Naive thymus-derived CD4-positive, alpha-beta T cell (primary cell): ENCODE measurements at regions not wholly inside any gene's neighbourhood (a gene's known extent, or its start where the extent isn't known, plus 50 kb on each side); places are given as distances from the start of the nearest gene placed in this dataset.

Source experiments
- ATAC-seq: fragments of 150-1000 bp; cut with Tn5 transposase; 2 replicates; pipeline ENCODE4 v1.10.0; 2021; ENCODE audit warnings: mild to moderate bottlenecking, moderate library complexity
- CTCF ChIA-PET: fragments of 350-600 bp; sonication (Branson Sonifier 250); formaldehyde crosslinking; loops from one replicate; lab custom pipeline; 2021; ENCODE audit warnings: antibody characterized with exemption; lab: Charles Lee
- POLR2A ChIA-PET: fragments of 350-600 bp; sonication (Branson Sonifier 250); formaldehyde crosslinking; loops from one replicate; lab custom pipeline; 2021; ENCODE audit warnings: antibody characterized with exemption, inconsistent platforms; lab: Charles Lee
- DNase-seq, 9 donors: peaks; one replicate each; pipeline versions ENCODE4 v3.0.0 to v3.0.0-alpha.2; 2020 to 2022; ENCODE audit warnings: mixed read lengths in 1 of 9
- H3K27ac ChIP-seq: one replicate; pipeline ENCODE4 v1.7.0; 2013; ENCODE audit warnings: mild to moderate bottlenecking, low read depth, low read length, moderate library complexity
- H3K27me3 ChIP-seq, 2 donors: one replicate each; pipeline ENCODE4 v1.7.0; 2013; ENCODE audit warnings: low read length in 2 of 2, mild to moderate bottlenecking in 2 of 2, moderate library complexity in 2 of 2; ENCODE audit not compliant: control insufficient read depth in 2 of 2, insufficient read depth in 2 of 2
- H3K36me3 ChIP-seq, 3 experiments: 1 replicate in 2 of 3; 2 replicates in 1 of 3; pipeline ENCODE4 v1.7.0; 2013; ENCODE audit warnings: low read length in 3 of 3, mild to moderate bottlenecking in 3 of 3, moderate library complexity in 1 of 3; ENCODE audit not compliant: insufficient read depth in 3 of 3, control insufficient read depth in 2 of 3
- H3K4me1 ChIP-seq, 2 donors: one replicate each; pipeline ENCODE4 v1.7.0; 2013; ENCODE audit warnings: low read length in 2 of 2, mild to moderate bottlenecking in 2 of 2, moderate library complexity in 1 of 2; ENCODE audit not compliant: control insufficient read depth in 2 of 2, insufficient read depth in 2 of 2
- H3K4me3 ChIP-seq: 2 replicates; pipeline ENCODE4 v1.7.0; 2013; ENCODE audit warnings: mild to moderate bottlenecking, low read length
- H3K9me3 ChIP-seq, 3 experiments: 1 replicate in 2 of 3; 2 replicates in 1 of 3; pipeline ENCODE4 v1.7.0; 2013; ENCODE audit warnings: low read length in 3 of 3; ENCODE audit not compliant: control insufficient read depth in 2 of 3
- H3K27ac Mint-ChIP-seq, 9 donors: one replicate each; pipeline ENCODE4 v1.8.0; 2020 to 2022; ENCODE audit warnings: mixed read lengths in 9 of 9, mild to moderate bottlenecking in 8 of 9, moderate library complexity in 5 of 9, inconsistent platforms in 2 of 9
- H3K27me3 Mint-ChIP-seq, 5 donors: one replicate each; pipeline ENCODE4 v1.8.0; 2021 to 2022; ENCODE audit warnings: mixed read lengths in 5 of 5, mild to moderate bottlenecking in 1 of 5
- H3K36me3 Mint-ChIP-seq, 5 donors: one replicate each; pipeline ENCODE4 v1.8.0; 2020 to 2022; ENCODE audit warnings: mixed read lengths in 5 of 5, mild to moderate bottlenecking in 3 of 5, inconsistent platforms in 1 of 5
- H3K4me1 Mint-ChIP-seq, 7 donors: one replicate each; pipeline ENCODE4 v1.8.0; 2020 to 2022; ENCODE audit warnings: mixed read lengths in 7 of 7, mild to moderate bottlenecking in 3 of 7, inconsistent platforms in 1 of 7
- H3K4me3 Mint-ChIP-seq, 10 donors: one replicate each; pipeline ENCODE4 v1.8.0; 2020 to 2022; ENCODE audit warnings: mild to moderate bottlenecking in 10 of 10, mixed read lengths in 10 of 10, moderate library complexity in 6 of 10, inconsistent platforms in 2 of 10
- H3K9me3 Mint-ChIP-seq, 11 donors: one replicate each; pipeline ENCODE4 v1.8.0; 2020 to 2022; ENCODE audit warnings: mixed read lengths in 11 of 11, mild to moderate bottlenecking in 4 of 11, inconsistent platforms in 1 of 11, moderate library complexity in 1 of 11
- intact Hi-C, 2 donors: fragments of 100-400 bp; cut with micrococcal nuclease; formaldehyde crosslinking; loops; one replicate each; pipeline ENCODE4 v1.15.1; 2023

DNA sequence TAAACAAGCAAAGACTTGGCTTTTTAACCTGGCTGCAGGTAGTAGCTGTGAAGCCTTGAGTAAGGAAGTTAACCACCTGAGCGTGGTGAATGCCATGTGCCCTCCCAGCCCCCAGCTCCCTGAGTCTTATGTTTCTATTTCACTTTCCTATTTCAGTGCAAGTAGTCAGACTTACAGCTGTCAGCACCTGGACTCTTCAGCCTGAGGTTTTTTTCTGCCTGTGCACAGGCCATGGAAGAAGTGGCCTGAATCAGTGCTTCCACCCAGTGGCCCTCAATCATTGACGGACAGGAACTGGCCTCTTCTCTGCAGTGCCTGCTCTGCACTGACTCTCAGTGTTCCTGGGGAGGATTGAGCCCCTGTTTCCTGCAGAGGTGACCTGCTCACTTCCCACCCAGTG is 796.4 kb downstream of the MED13L start:
- Histone ChIP-seq H3K4me3 (no peak overlapping the region), H3K9me3 (peaks cover 0 to 6% (median 0%) of the 10 kb centered on the region in 3 experiments), H3K36me3 (no peaks in the 10 kb centered on the region), H3K27ac (no peak overlapping the region), H3K27me3 (no peaks in the 10 kb centered on the region), H3K4me1 (no peaks in the 10 kb centered on the region)
- POLR2A ChIA-PET, result no interaction called here
- intact Hi-C loops, result no loop called here
- no peak for ATAC-seq
- no peak for DNase-seq
- Mint-ChIP-seq H3K4me3 (no peak overlapping the region), H3K27me3 (peaks cover 0 to 6% (median 0%) of the 10 kb centered on the region in 5 donors), H3K9me3 (peaks cover 6 to 19% (median 10%) of the 10 kb centered on the region in 11 donors), H3K4me1 (no peaks in the 10 kb centered on the region), H3K27ac (no peak overlapping the region), H3K36me3 (no peaks in the 10 kb centered on the region)
- CTCF ChIA-PET, result no interaction called here

DNA sequence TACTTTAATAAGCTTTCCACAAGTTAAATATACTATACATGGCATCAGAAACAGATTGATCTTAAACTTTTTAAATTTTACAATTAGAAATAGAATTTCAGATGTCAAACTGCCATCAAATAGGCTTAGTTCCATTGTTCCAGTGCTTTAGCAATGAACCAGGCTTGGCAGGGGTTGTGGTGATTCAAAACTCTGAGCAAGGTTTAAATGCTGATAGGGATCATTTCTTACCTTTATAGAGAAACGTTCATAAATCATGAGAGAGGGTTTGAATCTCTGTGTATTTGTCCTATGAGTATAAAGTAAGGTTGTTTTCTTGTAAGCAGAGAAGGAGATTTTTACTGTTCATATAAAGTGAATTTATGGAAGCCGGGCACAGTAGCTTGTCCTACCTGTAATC is 794.5 kb upstream of the TBX3 start:
- Mint-ChIP-seq H3K4me3 (no peak overlapping the region), H3K27ac (no peak overlapping the region), H3K9me3 (peaks cover 2 to 13% (median 6%) of the 10 kb centered on the region in 11 donors), H3K27me3 (no peaks in the 10 kb centered on the region), H3K4me1 (no peaks in the 10 kb centered on the region), H3K36me3 (no peaks in the 10 kb centered on the region)
- Histone ChIP-seq H3K36me3 (no peaks in the 10 kb centered on the region), H3K4me1 (no peaks in the 10 kb centered on the region), H3K27me3 (no peaks in the 10 kb centered on the region), H3K4me3 (no peak overlapping the region), H3K9me3 (no peaks in the 10 kb centered on the region), H3K27ac (no peak overlapping the region)
- ATAC-seq (no peak), DNase-seq (no peak)
- POLR2A ChIA-PET, result no interaction called here
- intact Hi-C loops, result no loop called here
- CTCF ChIA-PET, result no interaction called here

DNA sequence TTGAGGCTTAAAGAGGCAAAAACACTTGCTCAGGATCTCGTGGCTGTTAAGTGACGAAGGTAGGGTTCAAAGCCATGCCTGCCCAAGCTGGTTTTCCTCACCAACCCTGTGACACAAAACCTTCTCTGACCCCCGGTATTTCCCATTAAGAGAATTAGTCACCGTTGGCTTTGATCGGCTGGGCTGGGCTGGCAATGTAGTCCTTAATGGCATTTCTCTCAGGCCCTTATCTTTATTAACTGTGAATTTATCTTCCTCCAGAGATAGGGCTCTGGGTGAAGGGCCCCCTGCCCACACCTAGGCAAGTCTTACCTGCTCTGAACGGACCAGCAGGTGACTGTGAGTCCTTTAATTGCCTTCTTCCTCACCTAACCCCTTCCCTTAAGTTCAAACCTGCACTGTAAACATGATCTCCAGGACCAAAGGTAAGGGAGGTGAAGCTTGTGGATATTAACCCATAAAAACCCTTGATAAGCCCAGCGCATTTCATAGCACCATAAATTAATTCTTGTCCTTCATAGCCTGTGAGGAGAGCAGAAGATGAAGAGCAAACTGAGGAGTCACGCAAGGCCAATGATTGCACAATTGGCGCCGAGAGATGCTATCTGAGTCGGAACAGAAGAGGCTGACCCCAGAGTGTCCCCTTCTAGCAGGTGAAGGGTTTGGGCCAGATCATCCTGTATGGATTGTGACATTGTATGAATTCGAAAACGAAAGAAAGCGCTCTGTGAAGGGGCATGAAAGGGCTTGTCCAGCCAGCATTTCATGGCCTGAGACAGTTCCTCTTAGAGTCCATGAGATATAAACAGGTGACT is 790.8 kb upstream of the TBX3 start:
- no peak for DNase-seq
- intact Hi-C loops, result no loop called here
- no peaks in the 10 kb centered on the region for H3K4me1 ChIP-seq
- ATAC-seq, result no peak
- no peaks in the 10 kb centered on the region for H3K36me3 ChIP-seq
- no peak overlapping the region for H3K4me3 ChIP-seq
- H3K27me3 ChIP-seq, result no peaks in the 10 kb centered on the region
- ChIA-PET CTCF (no interaction called here), POLR2A (no interaction called here)
- no peak overlapping the region for H3K27ac Mint-ChIP-seq
- H3K27me3 Mint-ChIP-seq, result peaks cover 0 to 3% (median 0%) of the 10 kb centered on the region in 5 donors
- no peak overlapping the region for H3K27ac ChIP-seq
- no peaks in the 10 kb centered on the region for H3K4me1 Mint-ChIP-seq
- peaks cover 0 to 10% (median 4%) of the 10 kb centered on the region in 11 donors for H3K9me3 Mint-ChIP-seq
- no peak overlapping the region for H3K4me3 Mint-ChIP-seq
- no peaks in the 10 kb centered on the region for H3K36me3 Mint-ChIP-seq
- H3K9me3 ChIP-seq, result no peaks in the 10 kb centered on the region

DNA sequence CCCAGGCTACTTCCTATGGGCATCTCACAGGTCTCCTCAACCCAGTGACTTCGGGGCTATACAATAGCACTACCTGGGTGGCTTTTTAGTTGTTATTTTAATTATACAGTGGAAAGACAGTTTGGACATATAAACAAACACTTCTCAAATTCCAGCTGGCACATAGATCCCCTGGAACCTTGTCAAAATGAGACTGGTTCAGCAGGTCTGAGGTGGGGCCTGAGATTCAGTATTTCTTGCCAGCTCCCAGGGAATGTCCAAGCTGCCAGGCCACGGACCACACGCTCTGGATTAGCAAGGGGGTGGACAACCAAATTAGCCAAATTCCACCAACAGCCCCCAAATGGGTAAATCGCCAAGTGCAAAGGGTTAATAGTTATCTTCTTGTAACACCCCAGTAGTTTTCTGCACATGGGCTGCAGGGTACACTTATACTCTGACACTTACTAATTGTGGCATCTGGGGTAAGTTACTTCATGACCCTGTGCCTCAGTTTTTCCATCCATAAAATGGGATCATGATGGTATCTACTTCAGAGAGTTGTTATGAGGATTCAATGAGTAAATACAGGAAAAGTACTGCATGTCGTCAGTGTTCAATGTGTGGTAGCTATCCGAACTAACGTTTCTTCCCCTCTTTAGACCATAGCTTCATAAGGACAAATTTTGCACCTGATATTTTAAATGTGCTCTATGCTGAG is 789.4 kb upstream of the TBX3 start:
- Histone ChIP-seq H3K4me1 (no peaks in the 10 kb centered on the region), H3K27ac (no peak overlapping the region), H3K36me3 (no peaks in the 10 kb centered on the region), H3K27me3 (no peaks in the 10 kb centered on the region), H3K4me3 (no peak overlapping the region), H3K9me3 (no peaks in the 10 kb centered on the region)
- ATAC-seq (no peak), DNase-seq (no peak)
- Mint-ChIP-seq H3K4me3 (no peak overlapping the region), H3K27ac (no peak overlapping the region), H3K9me3 (peaks cover 0 to 12% (median 4%) of the 10 kb centered on the region in 11 donors), H3K36me3 (no peaks in the 10 kb centered on the region), H3K27me3 (peaks cover 0 to 3% (median 0%) of the 10 kb centered on the region in 5 donors), H3K4me1 (no peaks in the 10 kb centered on the region)
- ChIA-PET POLR2A (no interaction called here), CTCF (no interaction called here)
- intact Hi-C loops, result no loop called here

DNA sequence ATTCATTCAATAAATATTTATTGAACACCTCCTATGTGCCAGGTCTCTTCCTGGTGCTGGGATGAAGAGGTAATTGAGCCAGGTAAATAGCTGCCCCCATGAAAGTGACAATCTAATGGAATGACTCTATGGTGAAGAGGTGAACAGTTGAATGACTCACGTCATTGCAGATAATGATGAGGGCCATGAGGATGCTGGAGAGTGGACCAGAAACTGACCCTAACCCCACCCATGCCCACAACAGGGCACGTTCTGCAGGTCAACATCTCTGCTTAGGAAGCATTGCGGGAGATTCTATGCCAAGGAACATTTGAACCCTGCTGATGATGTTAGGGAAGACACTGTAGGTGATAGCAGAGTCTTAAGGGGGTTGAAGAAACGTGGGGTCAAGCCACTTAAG is 788.9 kb upstream of the TBX3 start:
- Histone ChIP-seq H3K4me1 (no peaks in the 10 kb centered on the region), H3K36me3 (no peaks in the 10 kb centered on the region), H3K9me3 (no peaks in the 10 kb centered on the region), H3K27me3 (no peaks in the 10 kb centered on the region), H3K4me3 (no peak overlapping the region), H3K27ac (no peak overlapping the region)
- intact Hi-C loops, result no loop called here
- Mint-ChIP-seq H3K27me3 (peaks cover 0 to 3% (median 0%) of the 10 kb centered on the region in 5 donors), H3K4me3 (no peak overlapping the region), H3K27ac (no peak overlapping the region), H3K4me1 (no peaks in the 10 kb centered on the region), H3K9me3 (peaks cover 0 to 12% (median 4%) of the 10 kb centered on the region in 11 donors), H3K36me3 (no peaks in the 10 kb centered on the region)
- no peak for ATAC-seq
- CTCF ChIA-PET, result no interaction called here
- POLR2A ChIA-PET, result no interaction called here
- DNase-seq, result no peak

DNA sequence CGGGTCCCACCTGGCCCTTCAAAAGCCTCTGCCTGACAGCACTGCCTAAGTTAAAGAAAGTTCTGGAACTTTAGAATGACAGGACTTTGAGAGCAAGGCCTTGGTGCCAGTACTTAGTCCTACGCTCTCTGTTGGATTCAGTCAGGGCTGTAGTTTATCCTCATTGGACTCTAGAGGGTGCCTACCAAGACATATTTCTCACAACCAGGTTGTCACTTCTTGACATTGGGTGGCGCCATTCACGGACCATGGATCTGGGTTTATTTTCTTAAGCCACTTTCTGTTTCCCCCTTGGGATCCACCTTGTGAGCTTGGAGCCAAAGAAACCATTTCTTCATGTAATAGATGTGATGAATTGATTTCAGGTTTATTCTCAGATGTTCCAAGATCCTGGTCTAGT is 787.0 kb upstream of the TBX3 start:
- H3K27me3 ChIP-seq, result no peaks in the 10 kb centered on the region
- ATAC-seq (no peak), DNase-seq (no peak)
- H3K36me3 ChIP-seq, result no peaks in the 10 kb centered on the region
- Mint-ChIP-seq H3K4me3 (no peak overlapping the region), H3K36me3 (no peaks in the 10 kb centered on the region), H3K27ac (no peak overlapping the region), H3K9me3 (peaks cover 0 to 6% (median 2%) of the 10 kb centered on the region in 11 donors), H3K27me3 (peaks cover 0 to 3% (median 0%) of the 10 kb centered on the region in 5 donors), H3K4me1 (peaks cover 0 to 2% (median 0%) of the 10 kb centered on the region in 7 donors)
- ChIA-PET POLR2A (no interaction called here), CTCF (no interaction called here)
- intact Hi-C loops, result no loop called here
- H3K4me1 ChIP-seq, result no peaks in the 10 kb centered on the region
- H3K9me3 ChIP-seq, result no peaks in the 10 kb centered on the region
- H3K4me3 ChIP-seq, result no peak overlapping the region
- H3K27ac ChIP-seq, result no peak overlapping the region
